ENCODE measurements at regions not wholly inside any gene's neighbourhood (a gene's known extent, or its start where the extent isn't known, plus 50 kb on each side); places are given as distances from the start of the nearest gene placed in this dataset.
A peak's percentile ranks its signal among the peaks of the same experiment; 100 is the strongest.

GRCh38 chr2:196502386-196502785 lies 137.1 kb upstream of the CCDC150 start:
- 4% methylated on average over 4 of the region's 6 CpGs for WGBS (ENCODE audit: insufficient coverage, low coverage, missing lambda C conversion rate)
- Histone ChIP-seq H2AFZ (ENCODE audit: low read depth, low read length) (no peak overlapping the region), H3K4me1 (replicated peaks in 1 of 2; ENCODE audit: control insufficient read depth in 2 of 2, insufficient read depth in 2 of 2, low read length in 2 of 2) (no peaks in the 10 kb centered on the region; a peak in 1 of 5 replicates), H3K9me1 (ENCODE audit: control insufficient read depth, insufficient read depth, low read length) (no peaks in the 10 kb centered on the region), H3K79me2 (ENCODE audit: control insufficient read depth, insufficient read depth, low read length) (no peaks in the 10 kb centered on the region), H4K20me1 (replicated peaks; ENCODE audit: control insufficient read depth, insufficient read depth, low read length) (no peaks in the 10 kb centered on the region), H3K36me3 (ENCODE audit: control insufficient read depth, insufficient read depth, low read length) (no peaks in the 10 kb centered on the region), H3K4me2 (ENCODE audit: insufficient read depth, low read length) (no peak overlapping the region), H3K27ac (ENCODE audit: extremely low read depth, low read depth, low read length) (no peak overlapping the region), H3K4me3 (no peak overlapping the region), H3K9ac (ENCODE audit: insufficient read depth in 1 of 2, low read depth in 2 of 2, low read length in 2 of 2) (no peak overlapping the region), H3K9me3 (replicated peaks; ENCODE audit: control insufficient read depth, insufficient read depth, low read depth, low read length) (no peaks in the 10 kb centered on the region; the same call in 1 of the 2 replicates), H3K27me3 (ENCODE audit: control insufficient read depth in 2 of 2, insufficient read depth in 2 of 2, low read length in 2 of 2) (no peaks in the 10 kb centered on the region; a peak in 1 of 5 replicates)
- in situ Hi-C loops (cut with MboI) (no loop called here), intact Hi-C loops (cut with micrococcal nuclease) (no loop called here)
- POLR2A ChIA-PET = interaction anchor here (0.7 kb wide), 1 partner anchor 16 kb away, joined by 3 read pairs; no protein-coding TSS in a partner anchor
- CTCF ChIA-PET (ENCODE audit: low intra/inter-chr PET ratio) = no interaction called here
- no peak for ATAC-seq
- no peak for FAIRE-seq
- DNase-seq (ENCODE audit: extremely low read depth in 1 of 4, low spot score in 3 of 4) = no peak
- BruUV-seq (replicated peaks) = no TSS peak
- TF ChIP-seq RAD21 (CRISPR knock-in tag; conservative IDR thresholded peaks at IDR 0.05 in 1 of 2, IDR thresholded peaks at IDR 0.05 in 1 of 2) = peak in 1 of 2 experiments; percentile 29; a peak in 2 of 4 replicates
- TF ChIP-seq CLOCK (CRISPR knock-in tag; IDR thresholded peaks at IDR 0.05; ENCODE audit: borderline replicate concordance) = no peak

- Histone ChIP-seq H3K4me2 (ENCODE audit: insufficient read depth, low read length) (no peak overlapping the region), H3K4me1 (replicated peaks in 1 of 2; ENCODE audit: control insufficient read depth in 2 of 2, insufficient read depth in 2 of 2, low read length in 2 of 2) (no peaks in the 10 kb centered on the region; a peak in 1 of 5 replicates), H4K20me1 (replicated peaks; ENCODE audit: control insufficient read depth, insufficient read depth, low read length) (no peaks in the 10 kb centered on the region), H2AFZ (ENCODE audit: low read depth, low read length) (no peak overlapping the region), H3K36me3 (ENCODE audit: control insufficient read depth, insufficient read depth, low read length) (no peaks in the 10 kb centered on the region), H3K27ac (ENCODE audit: extremely low read depth, low read depth, low read length) (no peak overlapping the region), H3K27me3 (ENCODE audit: control insufficient read depth in 2 of 2, insufficient read depth in 2 of 2, low read length in 2 of 2) (no peaks in the 10 kb centered on the region; a peak in 1 of 5 replicates), H3K79me2 (ENCODE audit: control insufficient read depth, insufficient read depth, low read length) (no peaks in the 10 kb centered on the region), H3K9me3 (replicated peaks; ENCODE audit: control insufficient read depth, insufficient read depth, low read depth, low read length) (no peaks in the 10 kb centered on the region; the same call in 1 of the 2 replicates), H3K9me1 (ENCODE audit: control insufficient read depth, insufficient read depth, low read length) (no peaks in the 10 kb centered on the region), H3K4me3 (no peak overlapping the region), H3K9ac (ENCODE audit: insufficient read depth in 1 of 2, low read depth in 2 of 2, low read length in 2 of 2) (no peak overlapping the region)
- in situ Hi-C loops (cut with MboI) = no loop called here
- ChIA-PET POLR2A (no interaction called here), CTCF (ENCODE audit: low intra/inter-chr PET ratio) (no interaction called here)
- TF ChIP-seq RBM34 (IDR thresholded peaks at IDR 0.05; ENCODE audit: borderline replicate concordance, insufficient read depth, low read length) (no peak), MEIS2 (IDR thresholded peaks at IDR 0.05; ENCODE audit: partially characterized antibody) (no peak), KLF10 (CRISPR knock-in tag; IDR thresholded peaks at IDR 0.05) (no peak), RBM39 (optimal IDR thresholded peaks at IDR 0.05; ENCODE audit: low read depth, low read length) (no peak), EWSR1 (IDR thresholded peaks at IDR 0.05; ENCODE audit: borderline replicate concordance, low read depth, partially characterized antibody) (no peak), ATF2 (CRISPR knock-in tag; IDR thresholded peaks at IDR 0.05) (no peak)
- DNase-seq (ENCODE audit: extremely low read depth in 1 of 4, low spot score in 3 of 4) (no peak), ATAC-seq (no peak), FAIRE-seq (no peak)
- no TSS peak for BruUV-seq (replicated peaks)
- WGBS (ENCODE audit: insufficient coverage, low coverage, missing lambda C conversion rate) = 0% methylated on average over 1 of the region's 4 CpGs
- intact Hi-C loops (cut with micrococcal nuclease) = no loop called here
Measured at GRCh38 chr2:196503398-196503797, 136.1 kb upstream of the CCDC150 start.
